NCI-H226 (cell line): ENCODE measurements at regions not wholly inside any gene's neighbourhood (a gene's known extent, or its start where the extent isn't known, plus 50 kb on each side); places are given as distances from the start of the nearest gene placed in this dataset.

Source experiments
- DNase-seq: peaks from one replicate; pipeline ENCODE4 v3.0.0-alpha.2; 2015

DNA sequence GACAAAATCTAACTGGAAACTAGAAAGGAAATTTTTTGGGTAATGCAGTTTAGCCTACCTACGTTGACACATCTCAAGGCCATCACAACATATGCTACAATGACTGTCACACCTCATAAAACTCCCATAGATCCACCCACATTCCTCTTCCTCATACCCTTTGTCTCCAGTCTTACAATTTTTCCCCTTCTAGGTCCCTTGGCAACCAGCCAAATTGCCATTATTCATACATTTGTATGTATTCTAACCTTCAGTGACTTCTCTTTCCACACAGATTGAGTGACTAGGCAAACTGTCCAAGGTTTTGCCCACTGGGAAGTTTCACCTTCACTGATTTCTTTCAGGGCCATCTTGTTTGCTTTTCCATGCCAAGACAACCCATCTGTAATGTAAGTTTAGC is 100.5 kb upstream of the TPK1 start:
- DNase-seq, result no peak

DNA sequence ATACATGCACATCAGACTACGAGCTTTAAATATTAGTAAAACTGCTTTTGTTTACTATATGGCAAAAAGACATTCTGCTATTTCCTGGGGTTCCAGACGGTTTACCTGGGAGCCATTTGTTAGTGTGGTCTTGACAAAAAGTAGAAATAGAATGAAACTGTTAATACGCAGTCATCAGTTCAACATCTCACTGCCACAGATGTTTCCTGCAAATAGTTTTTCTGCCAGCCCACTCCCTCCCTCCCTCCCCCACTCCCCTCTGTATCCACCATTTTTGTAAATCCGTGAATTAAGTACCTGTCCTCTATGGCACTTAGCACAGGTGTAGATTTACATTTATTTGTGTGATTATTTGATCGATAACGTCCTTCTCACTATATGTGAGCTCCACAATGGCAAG is 74.6 kb upstream of the TPK1 start:
- DNase-seq, result no peak

DNA sequence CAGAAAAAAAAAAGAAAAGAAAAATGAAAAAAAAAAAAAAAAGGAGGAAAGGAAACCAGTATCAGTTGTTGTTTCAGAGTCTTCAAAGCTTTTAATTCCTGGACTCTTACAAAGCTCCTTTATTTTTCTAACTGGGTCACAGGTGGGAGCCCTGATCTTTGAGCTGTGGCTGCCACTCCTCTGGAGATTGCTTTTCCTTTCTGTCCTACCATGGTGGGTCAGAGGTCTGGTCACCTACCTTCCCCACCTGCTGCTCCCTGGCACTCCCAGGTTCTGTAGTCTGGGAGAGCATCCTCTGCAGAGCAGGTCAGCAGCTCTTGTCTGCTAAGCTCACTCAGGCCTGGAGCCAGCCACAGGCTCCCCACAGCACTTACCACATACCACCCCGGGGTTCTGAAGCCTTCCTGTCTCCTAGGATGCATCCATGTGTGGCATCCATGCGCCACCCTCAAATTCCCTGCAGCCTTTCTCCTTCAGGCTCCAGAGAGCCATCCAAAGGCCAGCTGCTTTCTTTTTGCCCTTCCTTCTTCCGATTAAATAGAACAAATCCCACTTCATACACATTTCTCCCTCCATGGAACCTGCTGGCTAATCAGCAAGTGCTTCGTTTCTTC is 73.2 kb upstream of the TPK1 start:
- no peak for DNase-seq

DNA sequence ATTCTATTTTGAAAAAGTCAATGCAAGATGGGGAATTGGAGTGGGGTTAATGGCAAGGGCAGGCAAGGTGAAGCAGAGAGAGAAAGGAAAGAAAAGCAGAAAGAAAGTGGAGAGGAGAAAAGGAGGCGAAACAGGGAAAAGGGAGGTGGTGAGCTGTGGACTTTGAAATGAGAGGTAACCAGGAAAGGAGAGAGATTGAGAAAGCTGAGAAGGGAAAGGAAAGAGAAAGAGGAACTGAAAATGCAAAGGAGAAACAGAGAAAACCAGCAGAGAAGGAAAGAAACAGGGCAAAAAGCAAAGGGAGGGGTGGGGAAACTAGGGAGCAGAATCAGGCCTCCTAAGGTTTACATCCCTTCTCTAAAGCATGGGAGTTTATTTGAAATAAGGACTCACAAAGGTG is 72.5 kb upstream of the TPK1 start:
- DNase-seq, result no peak

DNA sequence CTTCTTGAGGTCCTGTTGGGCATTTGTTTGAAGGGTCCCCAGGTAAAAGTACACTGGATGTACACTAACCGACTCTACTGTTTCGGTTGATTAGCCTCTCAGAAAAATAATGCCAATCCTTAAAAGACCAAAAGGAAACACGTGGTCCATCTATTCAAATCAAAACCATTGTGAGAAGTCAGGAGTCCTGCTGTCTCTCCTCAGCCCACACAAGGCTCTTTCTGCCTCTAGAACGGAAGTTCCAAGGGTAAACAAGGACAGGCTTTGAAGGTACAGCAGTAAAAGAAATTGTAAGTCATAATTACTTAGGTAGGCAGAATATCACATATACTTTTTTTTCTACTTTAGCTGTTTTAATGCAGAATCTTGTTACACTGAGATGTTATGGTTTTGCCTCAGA is 71.7 kb upstream of the TPK1 start:
- no peak for DNase-seq

DNA sequence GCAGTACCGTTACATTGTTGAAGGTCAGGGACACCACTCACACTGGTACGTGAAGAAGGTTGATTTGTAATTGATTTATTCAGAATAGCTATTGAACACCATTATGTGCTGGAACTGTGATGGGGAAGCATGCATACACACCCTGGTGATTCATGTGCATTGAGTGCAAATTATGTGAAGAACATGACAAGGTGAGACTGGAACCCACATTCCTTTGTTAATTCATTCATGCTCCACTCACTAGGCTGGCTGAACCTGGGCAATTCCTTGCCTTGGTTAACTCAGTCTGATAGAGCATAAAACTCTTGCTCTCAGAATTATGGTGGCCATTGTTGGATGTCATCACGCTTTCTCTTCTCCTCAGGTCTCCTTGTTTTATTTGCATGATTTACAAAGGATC is 67.3 kb upstream of the TPK1 start:
- no peak for DNase-seq

DNA sequence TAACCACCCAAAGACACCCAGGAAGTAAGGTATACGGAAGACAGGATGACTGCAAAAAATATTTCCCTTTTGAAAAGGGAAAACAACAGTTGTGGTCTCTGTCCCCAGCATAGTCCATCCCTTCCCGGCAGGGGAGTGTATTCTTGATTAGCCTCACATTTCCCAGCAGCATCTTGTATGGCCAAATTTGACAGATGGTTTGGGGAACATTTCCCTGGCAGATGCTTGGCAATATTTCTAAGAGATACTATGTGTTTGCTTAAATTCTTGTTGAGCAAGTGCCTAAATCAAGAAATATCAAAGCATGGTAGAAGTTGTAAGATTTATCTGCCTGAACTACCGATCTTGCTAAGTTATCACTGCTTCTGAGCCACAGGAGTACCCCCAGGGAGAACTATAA is 56.9 kb upstream of the TPK1 start:
- no peak for DNase-seq
